ENCODE measurements at regions not wholly inside any gene's neighbourhood (a gene's known extent, or its start where the extent isn't known, plus 50 kb on each side); places are given as distances from the start of the nearest gene placed in this dataset.

- no peaks in the 10 kb centered on the region for H3K36me3 ChIP-seq (replicated peaks in 1 of 2; ENCODE audit: control extremely low read depth in 1 of 2, control insufficient read depth in 1 of 2, extremely low read depth in 1 of 2, insufficient read depth in 2 of 2, low read length in 1 of 2)
- intact Hi-C loops (cut with micrococcal nuclease): no loop called here
- ChIA-PET POLR2A (no interaction called here), CTCF (no interaction called here)
- no peak overlapping the region for H3K4me3 Mint-ChIP-seq
- ATAC-seq (ENCODE audit: low read depth) (no peak), DNase-seq (no peak)
- peaks cover 0 to 9% (median 0%) of the 10 kb centered on the region in 3 donors for H3K9me3 ChIP-seq (ENCODE audit: control extremely low read depth in 1 of 3, control insufficient read depth in 2 of 3, insufficient read depth in 1 of 3, low read length in 2 of 3)
- H3K27ac ChIP-seq (ENCODE audit: low read length in 2 of 2): no peak overlapping the region
- H3K27me3 ChIP-seq (replicated peaks in 1 of 4; ENCODE audit: control extremely low read depth in 1 of 4, control insufficient read depth in 3 of 4, insufficient read depth in 4 of 4, low read length in 3 of 4): no peaks in the 10 kb centered on the region
- TF ChIP-seq EZH2 (IDR thresholded peaks at IDR 0.05; ENCODE audit: borderline replicate concordance, insufficient read depth, low read depth, low read length, poor library complexity, severe bottlenecking): no peak
- TF ChIP-seq, protein P1, sequence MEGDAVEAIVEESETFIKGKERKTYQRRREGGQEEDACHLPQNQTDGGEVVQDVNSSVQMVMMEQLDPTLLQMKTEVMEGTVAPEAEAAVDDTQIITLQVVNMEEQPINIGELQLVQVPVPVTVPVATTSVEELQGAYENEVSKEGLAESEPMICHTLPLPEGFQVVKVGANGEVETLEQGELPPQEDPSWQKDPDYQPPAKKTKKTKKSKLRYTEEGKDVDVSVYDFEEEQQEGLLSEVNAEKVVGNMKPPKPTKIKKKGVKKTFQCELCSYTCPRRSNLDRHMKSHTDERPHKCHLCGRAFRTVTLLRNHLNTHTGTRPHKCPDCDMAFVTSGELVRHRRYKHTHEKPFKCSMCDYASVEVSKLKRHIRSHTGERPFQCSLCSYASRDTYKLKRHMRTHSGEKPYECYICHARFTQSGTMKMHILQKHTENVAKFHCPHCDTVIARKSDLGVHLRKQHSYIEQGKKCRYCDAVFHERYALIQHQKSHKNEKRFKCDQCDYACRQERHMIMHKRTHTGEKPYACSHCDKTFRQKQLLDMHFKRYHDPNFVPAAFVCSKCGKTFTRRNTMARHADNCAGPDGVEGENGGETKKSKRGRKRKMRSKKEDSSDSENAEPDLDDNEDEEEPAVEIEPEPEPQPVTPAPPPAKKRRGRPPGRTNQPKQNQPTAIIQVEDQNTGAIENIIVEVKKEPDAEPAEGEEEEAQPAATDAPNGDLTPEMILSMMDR (IDR thresholded peaks at IDR 0.05): no peak
- H3K9ac ChIP-seq (ENCODE audit: low read length): no peak overlapping the region
- H3K27me3 Mint-ChIP-seq: no peaks in the 10 kb centered on the region
- H4K20me1 ChIP-seq (ENCODE audit: control insufficient read depth, insufficient read depth, low read length, poor library complexity, severe bottlenecking): no peaks in the 10 kb centered on the region
- no peaks in the 10 kb centered on the region for H3K79me2 ChIP-seq (ENCODE audit: control insufficient read depth, insufficient read depth, low read length)
- H3K4me2 ChIP-seq (replicated peaks; ENCODE audit: low read depth, low read length, poor library complexity, severe bottlenecking): no peak overlapping the region
- H3K4me1 Mint-ChIP-seq: no peaks in the 10 kb centered on the region
- no peak overlapping the region for H3K27ac Mint-ChIP-seq
- H3K4me3 ChIP-seq (ENCODE audit: control extremely low read depth in 1 of 5, extremely low read depth in 1 of 5, insufficient read depth in 1 of 5, low read depth in 2 of 5, low read length in 4 of 5): no peak overlapping the region
- H3K4me1 ChIP-seq (ENCODE audit: control insufficient read depth in 2 of 2, insufficient read depth in 2 of 2, low read length in 2 of 2): no peaks in the 10 kb centered on the region
- no peak overlapping the region for H2AFZ ChIP-seq (ENCODE audit: insufficient read depth, low read depth, low read length, poor library complexity, severe bottlenecking)
- H3K9me3 Mint-ChIP-seq (ENCODE audit: insufficient read depth): no peaks in the 10 kb centered on the region
These were observed 531.7 kb upstream of the TOM1L1 start for GRCh38 chr17:54368906-54369305.

DNA sequence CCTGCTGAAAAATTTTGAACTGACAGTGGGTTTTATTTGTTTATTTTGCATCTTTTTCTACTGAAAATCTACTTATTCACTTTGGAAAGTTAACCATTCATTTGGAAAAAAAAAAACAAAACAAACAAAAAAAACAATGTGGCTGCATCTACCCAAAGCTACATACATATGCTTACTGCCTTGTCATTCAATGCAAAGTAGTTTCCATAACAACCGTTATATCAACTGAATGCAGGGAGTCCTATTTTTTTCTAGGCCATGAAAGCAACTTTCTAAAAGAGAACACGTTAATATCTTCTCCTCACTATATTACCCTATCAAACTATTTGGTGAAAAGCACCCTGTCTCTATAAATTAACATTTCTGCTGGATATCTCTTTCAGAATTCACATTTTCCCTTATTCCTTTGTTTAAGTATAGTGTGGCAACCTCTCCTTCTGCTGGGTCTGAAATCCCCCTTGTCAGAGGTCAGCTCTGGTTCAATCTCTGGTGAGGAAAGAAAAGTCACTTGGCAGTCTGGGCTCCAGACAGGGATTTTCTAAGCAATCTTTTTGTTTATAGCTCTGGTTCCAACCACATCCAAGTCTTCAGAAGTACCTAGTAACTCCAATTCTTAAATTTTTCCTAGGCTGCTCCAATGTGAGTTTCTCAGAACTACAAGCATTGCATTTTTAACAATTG lies 528.4 kb upstream of the TOM1L1 start:
- Histone ChIP-seq H2AFZ (ENCODE audit: insufficient read depth, low read depth, low read length, poor library complexity, severe bottlenecking) (no peak overlapping the region), H3K27ac (ENCODE audit: low read length in 2 of 2) (no peak overlapping the region), H3K4me1 (ENCODE audit: control insufficient read depth in 2 of 2, insufficient read depth in 2 of 2, low read length in 2 of 2) (no peaks in the 10 kb centered on the region), H3K4me3 (ENCODE audit: control extremely low read depth in 1 of 5, extremely low read depth in 1 of 5, insufficient read depth in 1 of 5, low read depth in 2 of 5, low read length in 4 of 5) (no peak overlapping the region), H3K36me3 (replicated peaks in 1 of 2; ENCODE audit: control extremely low read depth in 1 of 2, control insufficient read depth in 1 of 2, extremely low read depth in 1 of 2, insufficient read depth in 2 of 2, low read length in 1 of 2) (no peaks in the 10 kb centered on the region), H3K27me3 (replicated peaks in 1 of 4; ENCODE audit: control extremely low read depth in 1 of 4, control insufficient read depth in 3 of 4, insufficient read depth in 4 of 4, low read length in 3 of 4) (no peaks in the 10 kb centered on the region), H3K9me3 (ENCODE audit: control extremely low read depth in 1 of 3, control insufficient read depth in 2 of 3, insufficient read depth in 1 of 3, low read length in 2 of 3) (peaks cover 0 to 11% (median 0%) of the 10 kb centered on the region in 3 donors), H3K79me2 (ENCODE audit: control insufficient read depth, insufficient read depth, low read length) (no peaks in the 10 kb centered on the region), H3K9ac (ENCODE audit: low read length) (no peak overlapping the region), H3K4me2 (replicated peaks; ENCODE audit: low read depth, low read length, poor library complexity, severe bottlenecking) (no peak overlapping the region), H4K20me1 (ENCODE audit: control insufficient read depth, insufficient read depth, low read length, poor library complexity, severe bottlenecking) (no peaks in the 10 kb centered on the region)
- ChIA-PET CTCF (no interaction called here), POLR2A (no interaction called here)
- TF ChIP-seq, protein P1 (IDR thresholded peaks at IDR 0.05): no peak
- TF ChIP-seq EZH2 (IDR thresholded peaks at IDR 0.05; ENCODE audit: borderline replicate concordance, insufficient read depth, low read depth, low read length, poor library complexity, severe bottlenecking): no peak
- no peaks in the 10 kb centered on the region for H3K9me3 Mint-ChIP-seq (ENCODE audit: insufficient read depth)
- no peak for DNase-seq
- intact Hi-C loops (cut with micrococcal nuclease): no loop called here
- H3K4me1 Mint-ChIP-seq: no peaks in the 10 kb centered on the region
- H3K4me3 Mint-ChIP-seq: no peak overlapping the region
- no peaks in the 10 kb centered on the region for H3K27me3 Mint-ChIP-seq
- 100% methylated on average over 1 of the region's 2 CpGs for WGBS (ENCODE audit: insufficient coverage)
- no peak for ATAC-seq (ENCODE audit: low read depth)
- no peak overlapping the region for H3K27ac Mint-ChIP-seq
